CD4-positive, alpha-beta memory T cell (primary cell): ENCODE measurements at regions not wholly inside any gene's neighbourhood (a gene's known extent, or its start where the extent isn't known, plus 50 kb on each side); places are given as distances from the start of the nearest gene placed in this dataset.

Experiments
- CTCF ChIA-PET: fragments of 350-600 bp; sonication (Branson Sonifier 250); formaldehyde crosslinking; loops from one replicate; lab custom pipeline; 2021; ENCODE audit warnings: inconsistent platforms; ENCODE audit not compliant: partially characterized antibody; lab: Charles Lee
- POLR2A ChIA-PET: fragments of 350-600 bp; sonication (Branson Sonifier 250); formaldehyde crosslinking; loops from one replicate; lab custom pipeline; 2021; ENCODE audit not compliant: partially characterized antibody; lab: Charles Lee
- DNase-seq, 5 donors: peaks; one replicate each; pipeline versions ENCODE4 v3.0.0 to v3.0.0-alpha.2; 2020 to 2022; ENCODE audit warnings: mixed read lengths in 1 of 5
- H3K27ac ChIP-seq: one replicate; pipeline ENCODE4 v1.7.0; 2013; ENCODE audit warnings: low read depth, low read length
- H3K27me3 ChIP-seq: 2 replicates; pipeline ENCODE4 v1.7.0; 2013; ENCODE audit warnings: mild to moderate bottlenecking, low read length, moderate library complexity; ENCODE audit not compliant: insufficient read depth
- H3K36me3 ChIP-seq: 2 replicates; pipeline ENCODE4 v1.7.0; 2013; ENCODE audit warnings: mild to moderate bottlenecking, low read length, moderate library complexity; ENCODE audit not compliant: insufficient read depth
- H3K4me1 ChIP-seq: 2 replicates; pipeline ENCODE4 v1.7.0; 2013; ENCODE audit warnings: mild to moderate bottlenecking, low read length, moderate library complexity; ENCODE audit not compliant: insufficient read depth
- H3K4me3 ChIP-seq, 2 donors: one replicate each; pipeline ENCODE4 v1.7.0; 2013; ENCODE audit warnings: low read length in 2 of 2, mild to moderate bottlenecking in 1 of 2
- H3K9me3 ChIP-seq, 2 donors: one replicate each; pipeline ENCODE4 v1.7.0; 2013; ENCODE audit warnings: low read length in 2 of 2, control low read depth in 1 of 2; ENCODE audit not compliant: control insufficient read depth in 1 of 2
- H3K27ac Mint-ChIP-seq, 7 donors: one replicate each; pipeline ENCODE4 v1.8.0; 2020 to 2021; ENCODE audit warnings: mixed read lengths in 7 of 7, mild to moderate bottlenecking in 6 of 7, inconsistent platforms in 3 of 7, moderate library complexity in 3 of 7
- H3K27me3 Mint-ChIP-seq, 2 donors: one replicate each; pipeline ENCODE4 v1.8.0; 2020 to 2021; ENCODE audit warnings: mixed read lengths in 2 of 2
- H3K36me3 Mint-ChIP-seq, 2 donors: one replicate each; pipeline ENCODE4 v1.8.0; 2020 to 2021; ENCODE audit warnings: mixed read lengths in 2 of 2, inconsistent platforms in 1 of 2, mild to moderate bottlenecking in 1 of 2
- H3K4me1 Mint-ChIP-seq, 4 donors: one replicate each; pipeline ENCODE4 v1.8.0; 2020 to 2021; ENCODE audit warnings: mixed read lengths in 4 of 4, mild to moderate bottlenecking in 1 of 4
- H3K4me3 Mint-ChIP-seq, 8 donors: one replicate each; pipeline ENCODE4 v1.8.0; 2020 to 2021; ENCODE audit warnings: mixed read lengths in 8 of 8, mild to moderate bottlenecking in 7 of 8, moderate library complexity in 6 of 8, inconsistent platforms in 3 of 8
- H3K9me3 Mint-ChIP-seq, 8 donors: one replicate each; pipeline ENCODE4 v1.8.0; 2020 to 2021; ENCODE audit warnings: mixed read lengths in 8 of 8, mild to moderate bottlenecking in 5 of 8, inconsistent platforms in 3 of 8, moderate library complexity in 1 of 8
- intact Hi-C: fragments of 100-400 bp; cut with micrococcal nuclease; formaldehyde crosslinking; loops from one replicate; pipeline ENCODE4 v1.15.1; 2023

DNA sequence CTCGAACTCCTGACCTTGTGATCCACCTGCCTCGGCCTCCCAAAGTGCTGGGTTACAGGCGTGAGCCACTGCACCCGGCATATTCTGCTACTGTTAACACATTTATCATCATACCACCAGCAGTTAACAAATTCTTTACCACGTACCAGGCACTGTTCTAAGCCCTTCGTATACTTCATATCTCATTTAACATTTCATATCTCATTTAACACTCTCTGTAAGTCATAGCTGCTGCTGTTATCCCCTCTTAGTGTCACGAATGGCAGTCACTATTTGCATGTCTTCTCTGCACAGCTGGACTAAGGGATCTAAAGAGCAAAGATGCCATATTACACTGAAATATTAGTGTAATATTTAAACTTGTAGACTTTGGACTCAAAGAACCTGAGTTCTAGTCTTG, 462.5 kb upstream of the DAB1 start:
- no peaks in the 10 kb centered on the region for H3K27me3 ChIP-seq
- no peak overlapping the region for H3K4me3 ChIP-seq
- H3K4me1 Mint-ChIP-seq: no peaks in the 10 kb centered on the region
- CTCF ChIA-PET: no interaction called here
- no peak for DNase-seq
- peaks cover 0 to 2% of the 10 kb centered on the region in 2 donors for H3K27me3 Mint-ChIP-seq
- H3K27ac Mint-ChIP-seq: no peak overlapping the region
- no peaks in the 10 kb centered on the region for H3K36me3 ChIP-seq
- intact Hi-C loops: no loop called here
- POLR2A ChIA-PET: no interaction called here
- H3K36me3 Mint-ChIP-seq: no peaks in the 10 kb centered on the region
- no peaks in the 10 kb centered on the region for H3K4me1 ChIP-seq
- no peak overlapping the region for H3K27ac ChIP-seq
- H3K9me3 Mint-ChIP-seq: peaks cover 0 to 3% (median 0%) of the 10 kb centered on the region in 8 donors
- no peak overlapping the region for H3K4me3 Mint-ChIP-seq
- H3K9me3 ChIP-seq: no peaks in the 10 kb centered on the region

DNA sequence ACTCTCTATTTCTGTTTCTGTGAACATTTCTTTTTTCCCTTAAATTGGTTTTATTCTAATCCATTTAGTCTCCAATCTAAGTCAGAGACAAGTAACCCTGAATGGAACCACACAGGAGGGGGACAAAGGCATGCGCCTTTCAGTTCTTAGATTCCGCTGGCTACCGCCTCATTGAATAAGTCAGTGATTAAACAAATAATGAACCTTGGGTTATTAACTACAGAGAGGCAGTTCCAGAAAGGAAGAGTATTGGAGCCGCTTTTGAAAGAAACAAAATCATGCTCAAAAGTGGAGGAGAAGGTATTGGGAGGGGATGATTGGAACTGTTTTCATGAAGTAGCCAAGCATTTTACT, 459.8 kb upstream of the DAB1 start:
- Mint-ChIP-seq H3K9me3 (no peaks in the 10 kb centered on the region), H3K36me3 (no peaks in the 10 kb centered on the region), H3K27ac (no peak overlapping the region), H3K4me1 (no peaks in the 10 kb centered on the region), H3K4me3 (no peak overlapping the region), H3K27me3 (peaks cover 0 to 2% of the 10 kb centered on the region in 2 donors)
- H3K27me3 ChIP-seq: no peaks in the 10 kb centered on the region
- H3K4me3 ChIP-seq: no peak overlapping the region
- no peaks in the 10 kb centered on the region for H3K9me3 ChIP-seq
- no peaks in the 10 kb centered on the region for H3K4me1 ChIP-seq
- ChIA-PET POLR2A (no interaction called here), CTCF (no interaction called here)
- H3K27ac ChIP-seq: no peak overlapping the region
- intact Hi-C loops: no loop called here
- DNase-seq: no peak
- no peaks in the 10 kb centered on the region for H3K36me3 ChIP-seq

DNA sequence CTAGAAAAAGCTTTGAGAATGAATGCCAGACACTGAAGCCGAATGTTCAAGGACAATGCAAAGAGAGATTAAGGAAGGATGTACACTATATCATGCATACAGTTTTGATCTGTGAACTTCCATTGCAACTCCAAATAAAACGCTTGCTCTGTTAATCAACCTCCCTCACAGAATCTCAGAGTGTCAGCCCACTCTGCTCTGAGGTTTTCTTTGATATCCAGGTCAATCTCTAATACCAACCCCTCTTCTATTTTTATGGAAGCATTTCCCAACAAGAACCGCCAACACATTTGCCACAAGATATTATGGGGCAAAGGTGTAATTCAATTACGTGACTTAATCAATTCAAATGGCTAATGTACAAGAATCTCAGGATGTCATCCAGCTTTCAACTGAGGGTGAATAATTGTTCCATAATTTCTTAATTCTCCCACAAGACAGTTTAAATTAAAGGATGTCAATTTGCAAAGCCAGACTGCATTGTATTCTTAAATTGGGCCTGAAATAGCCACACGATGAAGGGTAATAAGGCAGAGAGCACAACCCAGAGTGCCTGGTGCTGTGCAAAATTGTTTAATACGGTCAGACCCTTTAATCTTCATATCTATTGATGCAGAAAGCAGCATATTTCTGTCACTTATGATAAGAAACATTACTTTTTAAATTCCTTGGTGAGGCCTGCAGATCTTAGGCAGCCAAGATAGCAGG, 459.2 kb upstream of the DAB1 start:
- H3K4me1 ChIP-seq: no peaks in the 10 kb centered on the region
- H3K27ac ChIP-seq: no peak overlapping the region
- H3K36me3 ChIP-seq: no peaks in the 10 kb centered on the region
- Mint-ChIP-seq H3K36me3 (no peaks in the 10 kb centered on the region), H3K27ac (no peak overlapping the region), H3K27me3 (peaks cover 0 to 2% of the 10 kb centered on the region in 2 donors), H3K9me3 (no peaks in the 10 kb centered on the region), H3K4me3 (no peak overlapping the region), H3K4me1 (no peaks in the 10 kb centered on the region)
- no peaks in the 10 kb centered on the region for H3K27me3 ChIP-seq
- no peaks in the 10 kb centered on the region for H3K9me3 ChIP-seq
- intact Hi-C loops: no loop called here
- no peak for DNase-seq
- H3K4me3 ChIP-seq: no peak overlapping the region
- ChIA-PET CTCF (no interaction called here), POLR2A (no interaction called here)

DNA sequence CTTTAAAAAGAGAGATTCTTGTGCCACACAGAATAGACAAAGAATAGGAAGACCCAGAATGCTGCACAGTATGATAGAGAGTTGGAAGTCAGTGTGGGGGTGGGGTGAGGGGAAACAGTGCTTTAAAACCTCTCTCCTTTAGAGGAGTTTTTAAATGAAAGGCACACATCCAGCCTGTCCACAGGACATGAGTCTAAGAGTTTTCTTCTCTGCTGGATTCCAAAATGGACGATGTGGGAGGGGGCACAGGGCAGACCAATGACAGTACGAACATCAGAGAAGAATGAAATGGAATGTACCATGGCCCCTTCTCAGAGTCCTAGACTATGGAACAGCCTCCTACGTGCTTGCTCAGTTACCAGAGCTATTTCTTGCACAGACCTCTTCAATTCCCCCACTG, 458.2 kb upstream of the DAB1 start:
- CTCF ChIA-PET: no interaction called here
- no peak overlapping the region for H3K4me3 ChIP-seq
- no peak for DNase-seq
- no peak overlapping the region for H3K27ac ChIP-seq
- intact Hi-C loops: no loop called here
- no peaks in the 10 kb centered on the region for H3K4me1 ChIP-seq
- Mint-ChIP-seq H3K4me3 (no peak overlapping the region), H3K36me3 (no peaks in the 10 kb centered on the region), H3K27ac (no peak overlapping the region), H3K27me3 (peaks cover 0 to 2% of the 10 kb centered on the region in 2 donors), H3K9me3 (no peaks in the 10 kb centered on the region), H3K4me1 (no peaks in the 10 kb centered on the region)
- POLR2A ChIA-PET: no interaction called here
- no peaks in the 10 kb centered on the region for H3K9me3 ChIP-seq
- no peaks in the 10 kb centered on the region for H3K27me3 ChIP-seq
- no peaks in the 10 kb centered on the region for H3K36me3 ChIP-seq

DNA sequence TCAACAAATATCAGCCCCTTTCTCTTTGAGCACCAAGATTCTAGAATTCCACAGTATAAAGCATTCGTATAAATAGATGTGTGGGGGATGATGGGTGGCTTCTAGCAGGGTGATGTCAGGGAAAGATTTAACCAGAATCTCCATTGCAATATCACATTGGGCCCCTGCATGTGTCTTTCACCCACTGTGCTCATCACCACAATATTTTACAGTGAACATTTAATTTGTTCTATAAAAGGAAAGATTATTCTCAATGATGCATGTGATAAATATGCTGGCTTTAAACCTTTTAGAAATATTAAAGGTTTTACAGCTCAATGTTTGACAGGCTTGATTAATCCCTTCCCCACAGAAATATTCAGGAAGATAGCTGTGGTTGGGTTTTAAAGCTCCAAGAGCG, 457.8 kb upstream of the DAB1 start:
- CTCF ChIA-PET: no interaction called here
- H3K4me1 ChIP-seq: no peaks in the 10 kb centered on the region
- no peaks in the 10 kb centered on the region for H3K27me3 ChIP-seq
- no peaks in the 10 kb centered on the region for H3K9me3 ChIP-seq
- Mint-ChIP-seq H3K4me3 (no peak overlapping the region), H3K36me3 (no peaks in the 10 kb centered on the region), H3K27ac (no peak overlapping the region), H3K9me3 (no peaks in the 10 kb centered on the region), H3K27me3 (peaks cover under 1 to 2% of the 10 kb centered on the region in 2 donors), H3K4me1 (no peaks in the 10 kb centered on the region)
- H3K36me3 ChIP-seq: no peaks in the 10 kb centered on the region
- no peak overlapping the region for H3K27ac ChIP-seq
- no peak overlapping the region for H3K4me3 ChIP-seq
- no peak for DNase-seq
- POLR2A ChIA-PET: no interaction called here
- intact Hi-C loops: no loop called here

DNA sequence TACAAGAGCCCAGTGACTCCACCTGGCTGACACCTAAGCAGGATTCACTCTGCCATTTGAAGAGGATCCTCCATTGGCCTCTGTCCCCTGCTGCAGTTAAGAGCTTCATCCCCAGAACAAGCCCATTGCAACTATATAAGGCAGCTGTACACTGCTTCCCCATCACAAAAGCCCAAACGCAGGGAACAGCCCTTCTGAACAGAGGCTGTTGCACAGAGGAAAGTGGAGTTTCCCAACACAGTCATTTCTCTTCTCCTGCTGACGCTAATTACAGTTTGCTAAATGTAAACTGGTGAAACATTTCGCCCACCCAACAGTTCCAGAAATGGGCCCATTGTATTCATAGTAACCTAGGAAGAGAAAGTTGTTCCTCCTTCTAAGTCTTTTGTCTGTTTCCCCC, 455.8 kb upstream of the DAB1 start:
- H3K36me3 Mint-ChIP-seq: no peaks in the 10 kb centered on the region
- H3K27ac ChIP-seq: no peak overlapping the region
- H3K36me3 ChIP-seq: no peaks in the 10 kb centered on the region
- POLR2A ChIA-PET: no interaction called here
- H3K9me3 Mint-ChIP-seq: no peaks in the 10 kb centered on the region
- H3K27me3 ChIP-seq: no peaks in the 10 kb centered on the region
- no peaks in the 10 kb centered on the region for H3K4me1 ChIP-seq
- no peaks in the 10 kb centered on the region for H3K4me1 Mint-ChIP-seq
- CTCF ChIA-PET: no interaction called here
- H3K4me3 ChIP-seq: no peak overlapping the region
- no peak overlapping the region for H3K27ac Mint-ChIP-seq
- H3K27me3 Mint-ChIP-seq: peaks cover 2% of the 10 kb centered on the region in 2 donors
- DNase-seq: no peak
- H3K9me3 ChIP-seq: no peaks in the 10 kb centered on the region
- intact Hi-C loops: no loop called here
- H3K4me3 Mint-ChIP-seq: no peak overlapping the region

DNA sequence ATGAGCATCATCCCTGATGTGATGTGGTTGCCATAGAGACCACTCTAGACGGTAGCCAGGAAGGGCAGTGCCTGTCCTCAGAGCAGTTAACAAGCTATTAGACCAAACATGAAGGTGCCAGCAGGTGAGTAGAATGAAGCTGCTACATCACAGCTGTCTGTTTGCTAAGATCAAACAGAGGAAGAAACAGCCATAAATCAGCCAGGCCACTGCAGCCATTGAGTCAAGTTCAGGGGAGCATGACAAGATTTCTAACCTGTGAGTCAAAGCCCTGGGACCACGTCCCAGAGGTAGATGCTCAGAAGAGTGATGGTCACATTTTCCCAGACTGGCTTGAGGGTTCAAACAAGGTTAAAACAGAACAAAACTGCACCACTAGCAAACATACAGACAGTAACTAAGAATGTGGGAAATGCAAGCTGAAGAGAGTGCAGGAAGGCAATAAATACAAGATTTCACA, 450.6 kb upstream of the DAB1 start:
- H3K27me3 Mint-ChIP-seq: peaks cover 2% of the 10 kb centered on the region in 2 donors
- Histone ChIP-seq H3K27ac (no peak overlapping the region), H3K36me3 (no peaks in the 10 kb centered on the region), H3K4me3 (no peak overlapping the region), H3K27me3 (no peaks in the 10 kb centered on the region), H3K4me1 (no peaks in the 10 kb centered on the region), H3K9me3 (no peaks in the 10 kb centered on the region)
- no peak for DNase-seq
- no peaks in the 10 kb centered on the region for H3K36me3 Mint-ChIP-seq
- H3K27ac Mint-ChIP-seq: no peak overlapping the region
- ChIA-PET POLR2A (no interaction called here), CTCF (no interaction called here)
- intact Hi-C loops: no loop called here
- H3K9me3 Mint-ChIP-seq: peaks cover 0 to 6% (median 0%) of the 10 kb centered on the region in 8 donors
- H3K4me1 Mint-ChIP-seq: no peaks in the 10 kb centered on the region
- no peak overlapping the region for H3K4me3 Mint-ChIP-seq
